Heart left ventricle (tissue), 13 donors: ENCODE measurements at regions not wholly inside any gene's neighbourhood (a gene's known extent, or its start where the extent isn't known, plus 50 kb on each side); places are given as distances from the start of the nearest gene placed in this dataset.

Experiments used
- CTCF ChIP-seq, 12 donors: fragments of 200-600 bp; sonication (generic) in 4 of 12; IDR thresholded peaks; one replicate each; pipeline versions ENCODE4 v1.5.0 to v1.8.0; 2018 to 2022; ENCODE audit warnings: antibody characterized with exemption in 12 of 12, mild to moderate bottlenecking in 5 of 12
- POLR2A ChIP-seq, 2 donors: fragments of 450-650 bp; IDR thresholded peaks; one replicate each; pipeline ENCODE4 v1.6.1; 2017; ENCODE audit warnings: antibody characterized with exemption in 2 of 2, mild to moderate bottlenecking in 2 of 2, moderate library complexity in 2 of 2
- donor health status: ischemic (EF 13 %, LVEDD 7.1; RV severe dilation, severe dysfunction).
- donor health status: DM: no; HTN: yes; CAD: no.
- donor health status: DM: no; HTN: no; CAD: no.
- donor health status: ischemic (EF 25% LVEDD 6.9; RV normal size, moderate dysfunction).
- donor health status: ischemic (EF 25% LVEDD 5.7; RV mildly dilated, moderate dysfunction).
- donor health status: ischemic (EF 35%, LVEDD 5.7; RV mildly dilated, moderate dysfunction).
- donor health status: nonischemic (EF 11% LVEDD 7.7; RV severe dilation, severe dysfunction).
- donor health status: DM: yes; HTN: yes; CAD: no.
- donor health status: PGD.
- donor health status: ischemic (EF 29% LVEDD 5.4; RV normal size, mild dysfunction).
- donor health status: nonischemic (EF 23%, LVEDD 6.1; RV moderate dilation, normal function).

- TF ChIP-seq POLR2A (IDR thresholded peaks at IDR 0.05) (no peak), CTCF (IDR thresholded peaks at IDR 0.05) (no peak)
Measured at GRCh38 chr20:61092251-61092650, 159.8 kb upstream of the CDH4 start.
